Spleen (tissue), 11 donors: ENCODE measurements at regions not wholly inside any gene's neighbourhood (a gene's known extent, or its start where the extent isn't known, plus 50 kb on each side); places are given as distances from the start of the nearest gene placed in this dataset.

ENCODE experiments used
- DNase-seq: peaks from one replicate; pipeline ENCODE4 v3.0.0-alpha.2; 2020
- H3K27ac ChIP-seq, 8 donors: fragments of 200-600 bp; sonication (generic) in 7 of 8; 1 replicate in 4 of 8; 2 replicates in 4 of 8; pipeline versions ENCODE4 v1.5.0 to v1.8.0; 2016 to 2021; ENCODE audit warnings: inconsistent platforms in 4 of 8, mild to moderate bottlenecking in 4 of 8, moderate library complexity in 1 of 8
- H3K27me3 ChIP-seq, 7 donors: fragments of 200-600 bp; sonication (generic) in 6 of 7; replicated peaks in 1 of 7; 1 replicate in 4 of 7; 2 replicates in 3 of 7; pipeline versions ENCODE4 v1.5.0 to v1.8.0; 2016 to 2021; ENCODE audit warnings: inconsistent platforms in 3 of 7, mild to moderate bottlenecking in 1 of 7
- H3K36me3 ChIP-seq, 6 donors: fragments of 200-600 bp; sonication (generic) in 5 of 6; 1 replicate in 4 of 6; 2 replicates in 2 of 6; pipeline versions ENCODE4 v1.5.0 to v1.8.0; 2016 to 2021; ENCODE audit warnings: inconsistent platforms in 2 of 6
- H3K4me1 ChIP-seq, 6 donors: fragments of 200-600 bp; sonication (generic) in 5 of 6; 1 replicate in 3 of 6; 2 replicates in 3 of 6; pipeline versions ENCODE4 v1.5.0 to v1.8.0; 2016 to 2021; ENCODE audit warnings: inconsistent platforms in 3 of 6
- H3K4me3 ChIP-seq, 8 donors: fragments of 200-600 bp; sonication (generic) in 7 of 8; 1 replicate in 4 of 8; 2 replicates in 4 of 8; pipeline versions ENCODE4 v1.5.0 to v1.8.0; 2016 to 2021; ENCODE audit warnings: inconsistent platforms in 4 of 8, mild to moderate bottlenecking in 4 of 8, moderate library complexity in 2 of 8
- H3K9me3 ChIP-seq, 8 donors: fragments of 200-600 bp; sonication (generic) in 7 of 8; 1 replicate in 4 of 8; 2 replicates in 4 of 8; pipeline versions ENCODE4 v1.5.0 to v1.8.0; 2016 to 2021; ENCODE audit warnings: inconsistent platforms in 4 of 8
- POLR2A ChIP-seq, 3 donors: fragments of 450-650 bp; IDR thresholded peaks; one replicate each; pipeline ENCODE4 v1.5.1; 2017; ENCODE audit warnings: antibody characterized with exemption in 3 of 3, mild to moderate bottlenecking in 1 of 3
- POLR2AphosphoS5 ChIP-seq, 3 donors: sonication (generic); formaldehyde crosslinking; IDR thresholded peaks; one replicate each; pipeline ENCODE4 v1.5.1; 2017; ENCODE audit warnings: antibody characterized with exemption in 3 of 3
- WGBS, 5 donors: extraction: QIAGEN DNeasy Blood & Tissue Kit in 3 of 5; methylation state at CpG; one replicate each; pipeline versions ENCODE4 v1.1.5 to v1.1.7; 2013 to 2018; 5-methylcytosine and 5-hydroxymethylcytosine counted together
- intact Hi-C: fragments of 100-400 bp; cut with DNase I; formaldehyde crosslinking; loops from one replicate; pipeline ENCODE4 v1.15.0; 2023; ENCODE audit warnings: low total_unique reads
- TF ChIP-seq, protein P1 (sequence below), 11 experiments: fragments of 200-600 bp in 7 of 11; fragments of 450-650 bp in 4 of 11; sonication (generic) in 4 of 11; IDR thresholded peaks in 8 of 11; conservative IDR thresholded peaks in 3 of 11; 1 replicate in 7 of 11; 2 replicates in 4 of 11; pipeline versions ENCODE4 v1.4.0 to v1.8.0; 2016 to 2021; ENCODE audit warnings: antibody characterized with exemption in 11 of 11, inconsistent platforms in 4 of 11, mild to moderate bottlenecking in 1 of 11
- donor health status: healthy with polysubstance abuse.
- donor health status: DM: no; HTN: no; CAD: no; lungs with moderate emphysema.
- donor health status: DM: no; HTN: no; CAD: no.
- donor health status: Bipolar disorder and iron deficiency.
- donor health status: healthy.
- donor health status: DM: no; HTN: no; CAD: no.
- donor health status: DM: yes; HTN: yes; CAD: no.

DNA sequence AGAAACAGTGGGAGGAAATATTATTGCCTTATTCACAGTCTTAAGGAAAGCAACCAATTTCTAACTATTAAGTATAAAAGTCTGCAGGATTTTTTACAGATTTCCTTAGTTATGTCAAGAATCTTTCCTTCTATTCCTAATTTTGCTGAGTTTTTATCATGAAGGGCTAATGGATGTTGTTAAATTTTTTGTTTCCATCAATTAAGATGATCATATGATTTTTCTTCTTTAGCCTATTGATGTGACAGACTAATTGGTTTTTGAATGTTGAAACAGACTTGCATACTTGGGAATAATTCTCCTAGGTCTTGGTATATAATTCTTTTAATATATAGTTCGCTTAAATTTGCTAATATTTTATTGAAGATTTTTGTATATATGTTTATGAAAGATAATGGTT, 569.1 kb upstream of the KCND2 start:
- DNase-seq: no peak
- Histone ChIP-seq H3K27ac (no peak overlapping the region), H3K27me3 (no peaks in the 10 kb centered on the region), H3K4me1 (no peaks in the 10 kb centered on the region), H3K36me3 (no peaks in the 10 kb centered on the region), H3K4me3 (no peak overlapping the region), H3K9me3 (peaks cover 0 to 21% (median 5%) of the 10 kb centered on the region in 8 donors)
- 80 to 84% (median 84%) methylated on average over 1 of the region's 1 CpG for WGBS, 5 donors
- TF ChIP-seq, protein P1, sequence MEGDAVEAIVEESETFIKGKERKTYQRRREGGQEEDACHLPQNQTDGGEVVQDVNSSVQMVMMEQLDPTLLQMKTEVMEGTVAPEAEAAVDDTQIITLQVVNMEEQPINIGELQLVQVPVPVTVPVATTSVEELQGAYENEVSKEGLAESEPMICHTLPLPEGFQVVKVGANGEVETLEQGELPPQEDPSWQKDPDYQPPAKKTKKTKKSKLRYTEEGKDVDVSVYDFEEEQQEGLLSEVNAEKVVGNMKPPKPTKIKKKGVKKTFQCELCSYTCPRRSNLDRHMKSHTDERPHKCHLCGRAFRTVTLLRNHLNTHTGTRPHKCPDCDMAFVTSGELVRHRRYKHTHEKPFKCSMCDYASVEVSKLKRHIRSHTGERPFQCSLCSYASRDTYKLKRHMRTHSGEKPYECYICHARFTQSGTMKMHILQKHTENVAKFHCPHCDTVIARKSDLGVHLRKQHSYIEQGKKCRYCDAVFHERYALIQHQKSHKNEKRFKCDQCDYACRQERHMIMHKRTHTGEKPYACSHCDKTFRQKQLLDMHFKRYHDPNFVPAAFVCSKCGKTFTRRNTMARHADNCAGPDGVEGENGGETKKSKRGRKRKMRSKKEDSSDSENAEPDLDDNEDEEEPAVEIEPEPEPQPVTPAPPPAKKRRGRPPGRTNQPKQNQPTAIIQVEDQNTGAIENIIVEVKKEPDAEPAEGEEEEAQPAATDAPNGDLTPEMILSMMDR (IDR thresholded peaks at IDR 0.05 in 8 of 11, conservative IDR thresholded peaks at IDR 0.05 in 3 of 11): no peak
- TF ChIP-seq POLR2AphosphoS5 (IDR thresholded peaks at IDR 0.05) (no peak), POLR2A (IDR thresholded peaks at IDR 0.05) (no peak)
- intact Hi-C loops: no loop called here

DNA sequence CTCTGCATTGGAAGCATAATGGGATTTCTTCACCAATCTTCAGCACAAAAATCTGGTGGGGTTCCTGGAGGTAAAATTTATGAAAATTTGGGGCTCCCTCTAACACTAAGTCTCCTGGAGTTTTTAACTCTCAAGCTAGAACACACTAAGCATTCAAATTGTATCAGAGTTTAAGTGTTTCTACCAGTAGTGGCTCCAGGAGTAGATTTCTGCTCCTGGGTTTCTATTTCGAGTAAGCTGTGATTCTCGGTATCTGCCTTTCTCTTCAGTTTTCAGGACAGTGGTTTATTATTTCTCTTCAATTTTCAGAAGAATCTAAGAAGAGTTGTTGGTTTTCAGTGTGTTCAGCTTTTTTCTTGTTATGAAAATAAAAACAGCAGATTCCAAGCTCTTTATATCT, 566.4 kb upstream of the KCND2 start:
- H3K27me3 ChIP-seq: no peaks in the 10 kb centered on the region
- H3K36me3 ChIP-seq: no peaks in the 10 kb centered on the region
- DNase-seq: no peak
- 72 to 90% (median 85%) methylated on average over 2 of the region's 2 CpGs for whole genome bisulfite sequencing, 5 donors
- intact Hi-C loops: no loop called here
- peaks cover 0 to 21% (median 8%) of the 10 kb centered on the region in 8 donors for H3K9me3 ChIP-seq
- H3K27ac ChIP-seq: no peak overlapping the region
- no peak overlapping the region for H3K4me3 ChIP-seq
- H3K4me1 ChIP-seq: no peaks in the 10 kb centered on the region
- TF ChIP-seq POLR2A (IDR thresholded peaks at IDR 0.05) (no peak), POLR2AphosphoS5 (IDR thresholded peaks at IDR 0.05) (no peak)
- TF ChIP-seq, protein P1 (IDR thresholded peaks at IDR 0.05 in 8 of 11, conservative IDR thresholded peaks at IDR 0.05 in 3 of 11): no peak

DNA sequence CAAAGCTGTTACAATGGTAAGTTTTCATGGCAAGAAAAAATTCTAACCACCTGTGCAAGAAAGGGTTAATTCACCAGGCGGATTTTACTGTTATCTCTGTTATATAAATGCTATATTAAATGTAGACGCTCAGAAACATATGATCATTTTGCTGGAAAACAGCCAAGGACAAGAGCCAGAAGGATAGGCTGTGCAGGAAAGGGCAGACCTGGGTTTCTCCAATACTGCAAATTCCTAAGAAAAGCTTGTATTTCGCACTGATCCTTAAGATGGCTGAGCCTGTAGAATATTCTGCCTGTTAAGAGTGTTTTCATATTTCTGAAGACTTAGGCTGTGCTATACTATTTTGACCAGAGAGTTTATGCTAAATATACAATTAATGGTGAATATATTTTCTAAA, 564.1 kb upstream of the KCND2 start:
- H3K4me1 ChIP-seq: no peaks in the 10 kb centered on the region
- H3K9me3 ChIP-seq: peaks cover 0 to 29% (median 5%) of the 10 kb centered on the region in 8 donors
- H3K27ac ChIP-seq: no peak overlapping the region
- no peak overlapping the region for H3K4me3 ChIP-seq
- intact Hi-C loops: no loop called here
- DNase-seq: no peak
- WGBS, 5 donors: 34 to 72% (median 71%) methylated on average over 3 of the region's 3 CpGs
- no peaks in the 10 kb centered on the region for H3K36me3 ChIP-seq
- no peaks in the 10 kb centered on the region for H3K27me3 ChIP-seq
- TF ChIP-seq, protein P1 (IDR thresholded peaks at IDR 0.05 in 8 of 11, conservative IDR thresholded peaks at IDR 0.05 in 3 of 11): no peak
- TF ChIP-seq POLR2AphosphoS5 (IDR thresholded peaks at IDR 0.05) (no peak), POLR2A (IDR thresholded peaks at IDR 0.05) (no peak)

DNA sequence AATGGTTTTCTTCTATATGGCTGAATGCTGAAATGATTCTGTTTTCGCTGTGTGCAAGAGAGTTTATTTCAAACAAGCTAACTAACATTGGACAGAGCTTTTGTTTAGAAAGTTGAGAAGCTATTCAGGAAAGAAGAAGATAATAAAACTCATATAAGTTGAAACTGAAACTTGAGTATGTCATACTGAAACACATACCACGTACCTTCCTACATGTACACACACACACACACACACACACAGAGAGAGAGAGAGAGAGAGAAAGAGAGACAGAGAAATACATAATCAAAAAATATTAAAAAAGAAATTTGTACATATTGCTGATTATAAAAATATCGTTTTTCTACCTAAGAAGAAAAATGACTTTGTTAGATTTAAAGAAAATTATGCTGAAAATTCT, 561.9 kb upstream of the KCND2 start:
- DNase-seq: no peak
- intact Hi-C loops: no loop called here
- Histone ChIP-seq H3K27me3 (no peaks in the 10 kb centered on the region), H3K27ac (no peak overlapping the region), H3K9me3 (peaks cover 0 to 20% (median 0%) of the 10 kb centered on the region in 8 donors), H3K36me3 (no peaks in the 10 kb centered on the region), H3K4me1 (no peaks in the 10 kb centered on the region), H3K4me3 (no peak overlapping the region)
- WGBS, 5 donors: 60 to 76% (median 69%) methylated on average over 3 of the region's 3 CpGs
- TF ChIP-seq POLR2AphosphoS5 (IDR thresholded peaks at IDR 0.05): no peak
- TF ChIP-seq, protein P1 (IDR thresholded peaks at IDR 0.05 in 8 of 11, conservative IDR thresholded peaks at IDR 0.05 in 3 of 11): no peak
- no peak for TF ChIP-seq POLR2A (IDR thresholded peaks at IDR 0.05)
